ENCODE measurements at regions not wholly inside any gene's neighbourhood (a gene's known extent, or its start where the extent isn't known, plus 50 kb on each side); places are given as distances from the start of the nearest gene placed in this dataset.

DNA sequence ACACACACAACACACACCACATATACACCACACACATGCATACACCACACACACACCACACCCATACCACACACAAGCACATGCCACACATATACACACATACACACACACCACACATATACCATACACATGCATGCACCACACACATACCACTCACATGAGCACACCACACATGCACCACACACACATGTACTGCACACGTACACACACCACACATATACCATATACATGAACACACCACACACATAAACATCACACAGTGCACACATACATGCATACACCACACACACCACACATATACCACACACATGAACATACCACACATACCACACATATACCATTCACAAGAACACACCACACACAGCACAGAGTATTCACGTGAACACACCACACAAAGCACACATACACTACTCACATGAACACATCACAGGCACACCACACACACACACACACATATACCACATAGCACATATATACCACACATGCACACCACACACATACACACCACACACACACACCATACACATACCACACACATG is 219.9 kb upstream of the RAB6C start:
- peak overlapping the region; percentile 78 for H3K4me2 ChIP-seq
- peaks cover 45% of the 10 kb centered on the region for H3K4me1 ChIP-seq
- H3K4me3 ChIP-seq: no peak overlapping the region
- no peaks in the 10 kb centered on the region for H3K36me3 ChIP-seq
- H3K27ac ChIP-seq: no peak overlapping the region
- no peaks in the 10 kb centered on the region for H4K20me1 ChIP-seq
- TF ChIP-seq Cebpa-rat (IDR thresholded peaks at IDR 0.05): no peak
- no peaks in the 10 kb centered on the region for H3K27me3 ChIP-seq
- no peak overlapping the region for H3K9ac ChIP-seq
- no peaks in the 10 kb centered on the region for H3K9me3 ChIP-seq

DNA sequence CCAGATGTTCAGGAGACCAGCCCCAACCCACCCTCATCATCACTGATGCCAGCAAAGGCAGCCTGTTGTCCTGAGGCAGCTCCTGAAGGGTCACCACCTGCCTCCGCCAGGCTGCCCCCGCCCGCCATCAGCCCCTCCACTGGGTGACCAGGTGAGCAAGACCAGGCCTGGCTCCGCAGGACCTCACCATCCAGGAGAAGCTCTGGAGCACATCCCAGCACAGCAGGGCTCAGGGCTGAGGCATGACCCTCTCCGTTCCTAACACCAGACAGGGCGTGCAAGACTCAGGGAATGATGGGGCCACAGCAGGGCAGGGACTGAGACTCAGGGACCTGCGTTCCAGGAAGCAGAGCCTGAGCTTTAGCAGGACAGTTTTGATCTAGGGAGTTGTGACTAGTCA is 218.8 kb upstream of the RAB6C start:
- no peak overlapping the region for H3K4me2 ChIP-seq
- no peaks in the 10 kb centered on the region for H3K9me3 ChIP-seq
- no peak for TF ChIP-seq Cebpa-rat (IDR thresholded peaks at IDR 0.05)
- H4K20me1 ChIP-seq: no peaks in the 10 kb centered on the region
- H3K4me3 ChIP-seq: no peak overlapping the region
- no peak overlapping the region for H3K27ac ChIP-seq
- no peak overlapping the region for H3K9ac ChIP-seq
- H3K36me3 ChIP-seq: no peaks in the 10 kb centered on the region
- no peaks in the 10 kb centered on the region for H3K27me3 ChIP-seq
- H3K4me1 ChIP-seq: peaks cover 53% of the 10 kb centered on the region

DNA sequence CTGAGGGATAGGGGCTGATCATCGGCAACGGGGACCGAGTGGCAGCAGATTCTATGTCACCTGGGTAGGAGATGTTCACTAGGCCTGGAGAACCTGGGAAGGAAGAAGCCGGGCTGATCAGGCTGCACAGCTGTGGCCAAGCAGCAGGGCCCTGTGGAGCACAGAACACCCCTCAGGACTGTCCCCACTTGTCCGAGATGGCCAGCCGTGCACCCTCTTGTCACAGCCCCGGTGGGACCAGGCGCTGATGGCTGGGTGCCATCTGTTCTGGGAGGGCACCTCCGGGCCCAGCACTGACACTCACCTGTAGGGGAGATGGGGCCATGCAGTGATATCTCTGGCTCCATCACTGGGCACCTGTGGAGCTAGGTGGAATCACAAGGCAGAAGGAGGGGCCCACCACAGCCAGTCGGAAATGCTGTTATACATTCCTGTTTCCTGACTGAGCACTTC is 217.9 kb upstream of the RAB6C start:
- Histone ChIP-seq H3K27me3 (no peaks in the 10 kb centered on the region), H3K9me3 (no peaks in the 10 kb centered on the region)

DNA sequence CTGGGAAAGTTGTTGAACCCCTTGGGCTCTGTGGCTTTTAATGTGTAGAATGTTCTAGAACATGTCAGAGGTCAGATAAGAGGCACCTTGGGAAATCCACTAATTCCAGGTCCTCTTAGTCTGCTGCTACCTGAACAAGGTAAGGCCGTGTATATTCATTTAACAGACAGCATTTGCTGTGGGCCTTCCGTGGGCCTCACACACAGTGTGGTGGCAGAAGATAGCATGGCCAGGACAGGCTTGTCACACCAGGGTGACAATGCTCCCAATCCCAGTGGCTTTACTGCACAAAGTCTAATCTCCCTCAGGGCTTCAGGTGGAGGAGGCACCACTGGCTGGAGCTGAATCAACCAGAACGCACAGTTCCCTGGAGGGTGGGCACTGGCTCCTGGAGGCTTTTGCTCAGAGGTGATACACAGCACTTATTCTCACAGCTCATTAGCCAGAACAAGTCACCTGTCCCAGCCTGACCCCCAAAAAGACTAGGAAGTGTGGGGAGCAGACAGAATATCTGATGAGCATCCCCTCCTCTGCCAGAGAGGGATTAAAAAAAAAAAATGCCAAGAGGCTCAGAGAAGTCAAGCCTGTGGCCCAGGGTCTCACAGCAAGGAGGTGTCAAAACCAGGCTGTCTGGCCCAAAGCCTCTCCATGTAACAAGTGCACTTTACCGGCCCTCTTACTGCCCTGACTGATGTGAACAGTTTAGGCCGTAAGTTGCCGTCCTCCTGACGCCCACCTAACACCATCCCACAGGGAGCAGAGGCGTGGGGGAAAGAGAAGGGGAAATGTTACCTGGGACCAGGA is 216.9 kb upstream of the RAB6C start:
- H3K4me2 ChIP-seq: peak overlapping the region; percentile 48; the same call in 1 of the 2 replicates
- H3K9me3 ChIP-seq: no peaks in the 10 kb centered on the region
- H4K20me1 ChIP-seq: no peaks in the 10 kb centered on the region
- H3K4me3 ChIP-seq: no peak overlapping the region
- peaks cover 64% of the 10 kb centered on the region for H3K4me1 ChIP-seq
- H3K27ac ChIP-seq: no peak overlapping the region; the same call in 1 of the 2 replicates
- no peaks in the 10 kb centered on the region for H3K27me3 ChIP-seq
- H3K9ac ChIP-seq: no peak overlapping the region
- no peaks in the 10 kb centered on the region for H3K36me3 ChIP-seq
- no peak for TF ChIP-seq Cebpa-rat (IDR thresholded peaks at IDR 0.05)

More for the DNA sequence above, 217.9 kb upstream of the RAB6C start:
- no peaks in the 10 kb centered on the region for H4K20me1 ChIP-seq
- no peak overlapping the region for H3K9ac ChIP-seq
- no peak overlapping the region for H3K27ac ChIP-seq
- no peaks in the 10 kb centered on the region for H3K36me3 ChIP-seq
- H3K4me1 ChIP-seq: peaks cover 58% of the 10 kb centered on the region
- no peak overlapping the region for H3K4me2 ChIP-seq
- H3K4me3 ChIP-seq: no peak overlapping the region
- no peak for TF ChIP-seq Cebpa-rat (IDR thresholded peaks at IDR 0.05)

DNA sequence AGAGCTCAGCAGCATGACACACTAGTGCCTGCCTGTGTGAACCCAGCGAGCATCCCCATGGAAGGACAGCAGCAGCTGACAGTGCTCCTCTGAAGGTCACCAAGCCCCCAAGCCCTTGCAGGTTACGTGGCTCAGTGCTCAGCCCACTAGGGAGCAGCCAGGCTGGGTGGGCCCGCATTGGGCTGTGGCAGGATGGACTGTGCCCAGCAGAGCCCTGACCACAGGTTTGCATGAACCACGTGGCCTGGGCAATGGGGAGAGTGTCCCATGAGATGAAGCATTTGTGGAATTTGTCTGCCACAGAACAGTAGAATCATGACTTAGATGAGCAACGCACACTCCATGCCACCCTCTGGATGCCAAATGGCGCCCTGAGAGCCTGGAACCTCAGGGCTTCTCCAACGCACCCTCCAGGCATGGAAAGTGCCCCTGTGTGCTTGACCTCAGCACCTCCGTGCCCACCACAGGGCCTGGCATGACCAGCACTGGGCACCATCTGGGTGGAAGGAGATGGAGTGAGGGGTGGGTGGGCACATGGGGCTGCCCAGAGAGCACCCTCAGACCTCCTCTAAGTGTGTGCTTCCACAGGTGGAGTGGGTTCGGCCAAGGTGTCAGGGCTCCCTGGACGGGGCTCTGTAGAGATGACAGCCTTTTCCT is 216.1 kb upstream of the RAB6C start:
- Histone ChIP-seq H3K9me3 (no peaks in the 10 kb centered on the region), H3K4me3 (no peak overlapping the region), H3K27ac (no peak overlapping the region; the same call in 1 of the 2 replicates), H3K27me3 (no peaks in the 10 kb centered on the region), H3K4me1 (peaks cover 64% of the 10 kb centered on the region), H3K9ac (no peak overlapping the region), H3K36me3 (no peaks in the 10 kb centered on the region), H4K20me1 (no peaks in the 10 kb centered on the region), H3K4me2 (peak overlapping the region; percentile 48)
- no peak for TF ChIP-seq Cebpa-rat (IDR thresholded peaks at IDR 0.05)

DNA sequence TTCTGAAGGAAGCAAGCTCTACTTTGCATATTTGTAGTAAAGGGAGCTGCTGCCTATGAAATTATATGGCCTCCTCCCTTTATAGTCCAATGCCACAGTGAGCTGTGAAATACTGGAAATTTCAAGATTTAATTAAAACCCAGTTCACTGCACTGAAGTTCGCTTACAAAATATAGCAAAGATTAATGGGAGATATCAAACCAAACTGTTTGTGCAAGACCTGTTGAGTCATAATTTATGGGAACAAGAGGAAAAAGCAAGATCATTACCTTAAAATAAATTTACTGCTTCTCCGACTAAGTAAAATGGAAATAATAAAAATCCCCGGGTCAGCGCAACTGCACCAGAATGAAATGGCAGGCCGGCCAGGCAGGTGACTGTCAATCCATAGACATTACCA is 215.5 kb upstream of the RAB6C start:
- Histone ChIP-seq H3K4me1 (peaks cover 64% of the 10 kb centered on the region), H3K27ac (no peak overlapping the region), H4K20me1 (no peaks in the 10 kb centered on the region), H3K36me3 (no peaks in the 10 kb centered on the region), H3K4me2 (no peak overlapping the region), H3K27me3 (no peaks in the 10 kb centered on the region), H3K9me3 (no peaks in the 10 kb centered on the region), H3K9ac (no peak overlapping the region), H3K4me3 (no peak overlapping the region)
- TF ChIP-seq Cebpa-rat (IDR thresholded peaks at IDR 0.05): no peak

DNA sequence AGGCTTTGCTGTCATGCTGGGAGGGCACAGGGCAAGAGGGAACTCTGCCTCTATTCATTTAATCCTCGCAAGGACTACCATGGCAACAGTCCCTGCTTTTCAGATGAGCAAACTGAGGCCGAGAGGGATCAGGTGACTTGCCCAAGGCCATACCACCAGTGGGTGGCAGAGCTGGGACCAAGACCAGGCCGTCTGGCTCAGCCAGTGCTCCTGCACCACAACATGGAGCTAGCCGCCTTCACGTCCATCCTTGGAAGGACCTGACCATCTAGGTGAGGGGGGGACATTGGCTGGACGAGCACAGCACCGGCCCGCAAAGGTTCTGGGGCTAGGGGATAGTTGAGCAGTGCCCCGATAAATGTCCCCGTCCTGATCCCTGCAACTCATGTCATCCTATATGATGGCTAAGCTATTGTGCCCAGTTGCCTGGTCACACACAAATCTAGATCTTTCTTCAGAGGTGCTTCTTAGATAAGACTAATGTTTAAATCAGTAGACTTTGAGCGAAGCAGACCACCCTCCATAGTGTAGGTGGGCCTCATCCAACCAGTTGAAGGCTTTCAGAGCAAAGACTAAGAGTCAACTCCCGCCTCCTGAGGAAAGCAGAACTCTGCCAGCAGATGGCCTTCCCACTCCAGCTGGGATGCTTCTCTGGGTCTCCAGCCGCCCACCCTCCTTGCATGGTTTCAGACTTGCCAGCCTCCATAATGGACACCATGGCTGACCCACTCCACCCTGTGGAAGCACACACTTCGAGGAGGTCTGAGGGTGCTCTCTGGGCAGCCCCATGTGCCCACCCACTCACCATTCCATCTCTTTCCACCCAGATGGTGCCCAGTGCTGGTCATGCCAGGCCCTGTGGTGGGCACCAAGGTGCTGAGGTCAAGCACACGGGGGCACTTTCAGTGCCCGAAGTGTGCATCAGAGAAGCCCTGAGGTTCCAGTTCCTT is 214.8 kb upstream of the RAB6C start:
- Histone ChIP-seq H3K27me3 (no peaks in the 10 kb centered on the region), H3K27ac (peak overlapping the region; percentile 66), H4K20me1 (no peaks in the 10 kb centered on the region), H3K36me3 (no peaks in the 10 kb centered on the region), H3K4me1 (peaks cover 66% of the 10 kb centered on the region), H3K9ac (no peak overlapping the region), H3K9me3 (no peaks in the 10 kb centered on the region), H3K4me3 (no peak overlapping the region; the same call in 1 of the 2 replicates), H3K4me2 (peak overlapping the region; percentile 89)
- TF ChIP-seq Cebpa-rat (IDR thresholded peaks at IDR 0.05): no peak

DNA sequence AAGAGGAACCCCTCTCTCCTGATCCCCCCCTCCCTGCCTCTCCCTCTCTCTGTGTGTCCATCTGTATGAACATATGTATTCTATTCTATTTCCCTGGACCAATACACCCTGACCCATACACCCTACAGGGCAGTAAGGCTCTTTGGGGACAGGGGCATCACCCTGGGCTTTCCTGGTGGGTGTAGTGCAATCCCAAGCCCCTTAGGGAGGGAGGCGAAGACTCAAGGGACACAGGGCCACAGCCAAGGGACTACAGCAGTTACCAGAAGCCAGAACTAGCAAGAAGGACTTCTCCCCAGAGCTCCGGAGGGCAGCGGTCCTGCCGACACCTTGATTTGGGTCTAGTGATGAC is 214.2 kb upstream of the RAB6C start:
- no peak for TF ChIP-seq Cebpa-rat (IDR thresholded peaks at IDR 0.05)
- Histone ChIP-seq H3K9ac (peak overlapping the region; percentile 47; the same call in 1 of the 2 replicates), H3K9me3 (no peaks in the 10 kb centered on the region)

DNA sequence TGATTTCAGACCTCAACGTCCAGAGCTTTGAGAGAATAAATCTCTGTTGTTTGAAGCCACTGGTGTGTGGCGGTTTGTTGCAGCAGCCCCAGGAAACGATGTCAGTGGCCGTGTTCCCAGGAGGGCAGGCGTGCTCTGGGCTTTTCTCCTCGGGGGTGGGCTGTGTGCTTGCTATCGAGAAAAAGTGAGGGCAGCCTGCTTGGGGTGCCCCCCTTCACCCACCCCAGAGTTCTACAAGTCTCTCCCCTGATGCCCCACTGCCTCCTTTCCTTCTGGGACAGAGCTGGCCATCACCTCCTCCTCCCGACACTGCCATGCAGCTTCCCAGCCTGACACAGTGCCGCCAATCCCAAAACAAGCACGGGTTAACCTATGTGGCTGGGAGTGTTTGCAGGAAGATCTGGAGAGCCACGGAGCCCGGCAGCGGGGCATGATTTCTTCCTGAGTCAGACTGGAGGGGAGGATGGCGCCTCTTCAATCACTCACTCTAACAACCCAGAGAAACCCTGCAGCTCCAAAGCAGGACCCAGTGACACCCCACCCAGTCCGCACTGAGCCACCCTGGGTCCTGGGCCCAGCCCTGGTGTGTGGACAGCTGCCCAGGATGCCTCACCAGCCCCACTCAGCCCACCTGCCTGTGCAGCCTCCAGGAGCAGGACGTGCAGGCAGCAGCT is 213.7 kb upstream of the RAB6C start:
- Histone ChIP-seq H3K4me3 (peak overlapping the region; percentile 52), H3K27me3 (no peaks in the 10 kb centered on the region), H3K9me3 (no peaks in the 10 kb centered on the region)

More for the DNA sequence above, 214.2 kb upstream of the RAB6C start:
- H3K36me3 ChIP-seq: no peaks in the 10 kb centered on the region
- peak overlapping the region; percentile 89 for H3K4me2 ChIP-seq
- H3K4me1 ChIP-seq: peaks cover 69% of the 10 kb centered on the region
- H3K4me3 ChIP-seq: peak overlapping the region; percentile 52
- H4K20me1 ChIP-seq: no peaks in the 10 kb centered on the region
- peak overlapping the region; percentile 66 for H3K27ac ChIP-seq
- H3K27me3 ChIP-seq: no peaks in the 10 kb centered on the region

More for the DNA sequence above, 213.7 kb upstream of the RAB6C start:
- Histone ChIP-seq H3K4me1 (peaks cover 69% of the 10 kb centered on the region), H3K27ac (peak overlapping the region; percentile 66), H4K20me1 (no peaks in the 10 kb centered on the region), H3K9ac (peak overlapping the region; percentile 47), H3K36me3 (no peaks in the 10 kb centered on the region), H3K4me2 (peak overlapping the region; percentile 89)
- no peak for TF ChIP-seq Cebpa-rat (IDR thresholded peaks at IDR 0.05)

All from BLaER1 (cell line).